Kidney (tissue), 13 donors: ENCODE measurements at regions not wholly inside any gene's neighbourhood (a gene's known extent, or its start where the extent isn't known, plus 50 kb on each side); places are given as distances from the start of the nearest gene placed in this dataset.

Source experiments
- DNase-seq, 5 donors: peaks; one replicate each; pipeline ENCODE4 v3.0.0-alpha.2; 2013 to 2020
- FAIRE-seq: peaks from 2 replicates; lab custom pipeline; 2012; peaks lifted over from hg19 to GRCh38; lab: Jason Lieb, UNC
- H3K27ac ChIP-seq, 2 donors: one replicate each; pipeline ENCODE4 v1.7.0; 2013; ENCODE audit warnings: low read depth in 2 of 2, low read length in 2 of 2, inconsistent platforms in 1 of 2
- H3K27me3 ChIP-seq: one replicate; pipeline ENCODE4 v1.7.1; 2013; ENCODE audit warnings: low read length, inconsistent platforms; ENCODE audit not compliant: control insufficient read depth, insufficient read depth
- H3K36me3 ChIP-seq, 3 donors: one replicate each; pipeline versions ENCODE4 v1.7.0 to v1.7.1; 2013; ENCODE audit warnings: low read length in 3 of 3, control low read depth in 1 of 3, inconsistent platforms in 1 of 3; ENCODE audit not compliant: insufficient read depth in 3 of 3, control insufficient read depth in 2 of 3
- H3K4me1 ChIP-seq, 3 donors: one replicate each; pipeline versions ENCODE4 v1.7.0 to v1.7.1; 2013; ENCODE audit warnings: low read length in 3 of 3, inconsistent platforms in 1 of 3, low read depth in 1 of 3; ENCODE audit not compliant: control insufficient read depth in 2 of 3, insufficient read depth in 2 of 3
- H3K4me3 ChIP-seq, 3 donors: one replicate each; pipeline versions ENCODE4 v1.7.0 to v1.8.1; 2013; ENCODE audit warnings: low read length in 3 of 3, control low read depth in 1 of 3, inconsistent platforms in 1 of 3
- H3K9ac ChIP-seq, 3 donors: one replicate each; pipeline versions ENCODE4 v1.7.0 to v1.7.1; 2013; ENCODE audit warnings: low read length in 3 of 3, control low read depth in 1 of 3, inconsistent platforms in 1 of 3
- H3K9me3 ChIP-seq, 3 donors: one replicate each; pipeline versions ENCODE4 v1.7.0 to v1.7.1; 2013; ENCODE audit warnings: low read length in 3 of 3, control low read depth in 1 of 3, inconsistent platforms in 1 of 3; ENCODE audit not compliant: control insufficient read depth in 2 of 3, insufficient read depth in 1 of 3
- intact Hi-C: fragments of 100-400 bp; cut with DNase I; formaldehyde crosslinking; loops from one replicate; pipeline ENCODE4 v1.11.1; 2022
- TF ChIP-seq, protein P1 (sequence below): IDR thresholded peaks from 3 replicates; pipeline ENCODE4 v1.5.1; 2012; ENCODE audit warnings: mild to moderate bottlenecking, moderate library complexity, borderline replicate concordance; ENCODE audit not compliant: insufficient read depth; ENCODE audit errors: extremely low read depth
- donor health status: control.
- donor health status: control.
- donor health status: control.
- donor health status: control.
- donor health status: control.
- donor health status: DM: yes; HTN: yes; CAD: no.
- donor health status: Normal renal cell carcinoma (clear cell type).

GRCh38 chr13:111521030-111521429 is 200.6 kb downstream of the TEX29 start:
- Histone ChIP-seq H3K9ac (no peak overlapping the region), H3K4me1 (no peaks in the 10 kb centered on the region), H3K27ac (no peak overlapping the region), H3K9me3 (no peaks in the 10 kb centered on the region), H3K4me3 (no peak overlapping the region), H3K36me3 (no peaks in the 10 kb centered on the region), H3K27me3 (no peaks in the 10 kb centered on the region)
- intact Hi-C loops, result no loop called here
- DNase-seq (peak in 1 of 5 donors; percentile 59), FAIRE-seq (no peak)
- TF ChIP-seq, protein P1, sequence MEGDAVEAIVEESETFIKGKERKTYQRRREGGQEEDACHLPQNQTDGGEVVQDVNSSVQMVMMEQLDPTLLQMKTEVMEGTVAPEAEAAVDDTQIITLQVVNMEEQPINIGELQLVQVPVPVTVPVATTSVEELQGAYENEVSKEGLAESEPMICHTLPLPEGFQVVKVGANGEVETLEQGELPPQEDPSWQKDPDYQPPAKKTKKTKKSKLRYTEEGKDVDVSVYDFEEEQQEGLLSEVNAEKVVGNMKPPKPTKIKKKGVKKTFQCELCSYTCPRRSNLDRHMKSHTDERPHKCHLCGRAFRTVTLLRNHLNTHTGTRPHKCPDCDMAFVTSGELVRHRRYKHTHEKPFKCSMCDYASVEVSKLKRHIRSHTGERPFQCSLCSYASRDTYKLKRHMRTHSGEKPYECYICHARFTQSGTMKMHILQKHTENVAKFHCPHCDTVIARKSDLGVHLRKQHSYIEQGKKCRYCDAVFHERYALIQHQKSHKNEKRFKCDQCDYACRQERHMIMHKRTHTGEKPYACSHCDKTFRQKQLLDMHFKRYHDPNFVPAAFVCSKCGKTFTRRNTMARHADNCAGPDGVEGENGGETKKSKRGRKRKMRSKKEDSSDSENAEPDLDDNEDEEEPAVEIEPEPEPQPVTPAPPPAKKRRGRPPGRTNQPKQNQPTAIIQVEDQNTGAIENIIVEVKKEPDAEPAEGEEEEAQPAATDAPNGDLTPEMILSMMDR, result no peak

- Histone ChIP-seq H3K9ac (no peak overlapping the region), H3K27me3 (no peaks in the 10 kb centered on the region), H3K27ac (no peak overlapping the region), H3K9me3 (no peaks in the 10 kb centered on the region), H3K36me3 (no peaks in the 10 kb centered on the region), H3K4me3 (no peak overlapping the region), H3K4me1 (no peaks in the 10 kb centered on the region)
- TF ChIP-seq, protein P1, result no peak
- DNase-seq (peak in 1 of 5 donors; percentile 55), FAIRE-seq (no peak)
- intact Hi-C loops, result no loop called here
Observed at GRCh38 chr13:111521691-111522229, 201.3 kb downstream of the TEX29 start.

- Histone ChIP-seq H3K27me3 (peaks cover 2% of the 10 kb centered on the region), H3K27ac (no peak overlapping the region), H3K4me1 (no peaks in the 10 kb centered on the region), H3K9me3 (no peaks in the 10 kb centered on the region), H3K9ac (no peak overlapping the region), H3K4me3 (no peak overlapping the region), H3K36me3 (no peaks in the 10 kb centered on the region)
- intact Hi-C loops, result no loop called here
- DNase-seq (no peak), FAIRE-seq (no peak)
- TF ChIP-seq, protein P1, result no peak
Observed at GRCh38 chr13:111525320-111526118, 205.1 kb downstream of the TEX29 start.
